ENCODE measurements at regions not wholly inside any gene's neighbourhood (a gene's known extent, or its start where the extent isn't known, plus 50 kb on each side); places are given as distances from the start of the nearest gene placed in this dataset.

DNA sequence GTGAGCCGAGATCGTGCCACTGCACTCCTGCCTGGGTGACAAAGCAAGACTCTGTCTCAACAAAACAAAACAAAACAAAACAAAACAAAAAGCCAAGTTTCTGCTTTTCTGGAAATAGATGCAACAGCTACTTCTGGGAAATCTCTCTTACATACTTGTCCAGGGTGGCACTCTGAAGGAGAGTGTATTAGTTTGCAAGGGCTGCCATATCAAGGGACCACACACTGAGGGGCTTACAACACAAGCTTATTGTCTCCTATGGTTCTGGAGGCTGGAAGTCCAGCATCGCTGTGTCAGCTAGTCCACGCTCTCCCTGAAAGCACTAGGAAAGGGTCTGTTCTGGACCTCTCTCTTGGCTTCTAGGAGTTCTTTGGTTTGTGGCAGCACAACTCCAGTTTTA lies 277.9 kb upstream of the WWC1 start:
- no peak for DNase-seq

DNA sequence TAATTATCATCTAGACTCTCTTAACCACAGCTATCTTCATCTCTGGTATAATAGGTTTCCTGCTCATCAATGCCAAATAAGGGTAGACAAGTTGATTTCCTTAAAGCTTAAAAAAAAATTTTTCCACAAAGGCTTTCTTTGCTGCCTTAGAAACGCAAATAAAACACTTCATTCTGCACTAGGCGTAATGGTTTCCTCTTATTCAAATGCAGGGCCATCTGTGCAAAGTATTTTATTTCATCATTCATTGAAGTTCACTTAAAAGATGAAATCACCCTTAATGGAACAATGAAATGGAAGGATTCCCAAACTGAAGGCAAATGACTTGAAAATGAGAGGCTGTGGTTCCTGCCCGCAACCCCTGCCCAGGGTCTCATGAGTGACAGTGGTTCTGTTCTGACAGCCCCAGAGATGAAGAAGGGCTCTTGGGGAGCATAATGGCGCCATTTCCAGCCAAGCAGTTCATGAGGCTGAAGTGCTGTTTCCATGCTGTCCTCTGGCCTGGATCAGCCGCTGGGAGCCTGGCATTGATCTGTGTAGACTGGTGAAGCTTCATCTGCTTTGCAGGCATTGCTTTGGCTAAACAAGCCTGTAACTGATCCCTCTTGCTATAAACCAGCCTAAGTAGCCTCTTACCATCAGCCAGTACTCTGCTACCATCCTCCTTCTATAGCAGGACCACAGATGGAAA lies 276.9 kb upstream of the WWC1 start:
- no peak for DNase-seq

DNA sequence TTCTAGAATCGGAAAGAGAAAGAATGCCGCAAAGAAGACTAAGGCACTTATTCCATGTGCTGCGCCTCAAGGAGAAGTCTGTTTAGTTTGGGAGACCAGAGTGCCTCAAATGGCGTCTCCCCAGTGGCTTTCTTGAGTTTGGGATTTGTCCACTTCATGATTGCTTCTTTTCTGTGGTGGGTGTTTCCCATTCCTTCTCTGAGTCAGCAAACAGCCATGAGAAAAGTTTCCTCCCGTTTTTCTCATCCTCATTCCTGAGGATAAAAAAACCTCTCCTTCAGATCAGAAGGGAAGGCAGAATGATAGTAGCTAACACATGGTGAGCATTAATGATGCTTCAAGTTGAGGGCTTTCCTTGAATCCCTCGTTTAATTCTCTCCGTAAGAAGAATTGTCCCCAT lies 275.9 kb upstream of the WWC1 start:
- DNase-seq = no peak

DNA sequence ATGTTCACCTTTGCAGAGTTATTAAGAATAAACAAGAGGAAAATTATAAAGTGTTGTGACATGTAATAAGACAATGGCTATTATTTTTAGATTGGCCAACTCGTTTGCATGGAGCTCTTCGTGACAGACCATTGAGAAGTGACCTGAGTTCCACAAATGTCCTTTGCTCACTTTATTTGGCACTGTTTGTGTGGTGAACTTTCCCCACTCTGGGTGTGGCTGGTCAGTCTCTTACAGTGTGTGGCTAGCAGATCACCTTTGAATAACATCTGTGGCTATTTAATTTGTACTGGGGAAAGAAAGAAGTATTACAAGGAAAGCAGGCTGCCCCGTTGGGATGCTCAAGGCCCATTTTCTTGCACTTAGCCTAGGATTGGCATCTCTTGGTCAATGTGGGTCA lies 274.1 kb upstream of the WWC1 start:
- no peak for DNase-seq

DNA sequence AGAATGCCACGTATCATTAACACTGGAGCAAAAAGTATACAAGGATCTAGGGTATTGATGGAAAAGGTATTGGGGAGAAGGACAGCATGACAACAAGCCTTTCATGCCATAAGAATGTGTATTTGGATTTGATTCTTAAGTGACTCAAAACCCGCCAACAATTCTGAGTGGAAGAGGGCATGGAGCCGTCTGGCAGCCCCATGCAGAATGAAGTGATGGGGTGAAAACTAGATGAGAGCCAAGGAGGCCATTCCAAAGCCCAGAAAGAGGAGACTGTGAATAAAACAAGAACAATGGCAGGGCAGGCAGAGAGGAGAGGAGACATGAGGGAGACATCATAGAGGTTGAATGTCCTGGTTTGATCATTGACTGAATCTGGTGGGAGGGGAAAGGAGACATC lies 272.3 kb upstream of the WWC1 start:
- no peak for DNase-seq

DNA sequence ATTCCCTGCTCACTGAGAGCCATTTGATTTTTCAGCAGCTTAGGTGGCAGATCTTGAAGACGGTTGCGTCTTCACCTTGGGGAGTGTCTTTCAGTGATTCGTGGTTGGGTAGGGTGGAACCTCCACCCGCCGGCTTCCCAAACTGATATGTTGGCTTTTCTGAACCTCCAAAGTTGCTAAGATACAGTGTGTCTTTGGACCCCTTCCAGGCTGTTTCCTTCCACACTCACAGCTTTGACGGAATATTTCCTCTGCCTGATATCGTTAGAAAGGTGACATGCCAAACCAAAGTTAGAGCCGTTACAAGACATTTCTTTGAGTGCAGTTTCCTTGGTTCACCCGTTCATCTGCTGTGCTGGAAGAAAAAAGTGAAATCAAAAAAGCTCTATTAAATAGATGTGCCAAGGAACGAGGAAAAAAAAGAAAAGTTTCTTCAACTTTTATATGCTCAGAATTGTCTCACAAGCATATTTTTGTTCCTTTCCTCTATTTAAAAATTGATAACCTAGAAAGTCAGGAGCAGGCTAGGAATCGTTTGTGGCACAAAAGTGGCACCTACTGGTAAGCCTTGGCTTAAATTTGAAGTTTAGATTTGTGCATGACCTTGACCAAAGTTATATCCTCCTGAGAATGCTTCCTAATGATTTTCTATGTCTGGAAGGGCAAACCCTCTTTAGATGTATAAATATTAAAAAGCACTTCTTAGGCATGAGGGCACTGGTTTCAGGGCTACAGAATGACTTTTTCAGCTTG lies 270.7 kb upstream of the WWC1 start:
- DNase-seq = no peak

DNA sequence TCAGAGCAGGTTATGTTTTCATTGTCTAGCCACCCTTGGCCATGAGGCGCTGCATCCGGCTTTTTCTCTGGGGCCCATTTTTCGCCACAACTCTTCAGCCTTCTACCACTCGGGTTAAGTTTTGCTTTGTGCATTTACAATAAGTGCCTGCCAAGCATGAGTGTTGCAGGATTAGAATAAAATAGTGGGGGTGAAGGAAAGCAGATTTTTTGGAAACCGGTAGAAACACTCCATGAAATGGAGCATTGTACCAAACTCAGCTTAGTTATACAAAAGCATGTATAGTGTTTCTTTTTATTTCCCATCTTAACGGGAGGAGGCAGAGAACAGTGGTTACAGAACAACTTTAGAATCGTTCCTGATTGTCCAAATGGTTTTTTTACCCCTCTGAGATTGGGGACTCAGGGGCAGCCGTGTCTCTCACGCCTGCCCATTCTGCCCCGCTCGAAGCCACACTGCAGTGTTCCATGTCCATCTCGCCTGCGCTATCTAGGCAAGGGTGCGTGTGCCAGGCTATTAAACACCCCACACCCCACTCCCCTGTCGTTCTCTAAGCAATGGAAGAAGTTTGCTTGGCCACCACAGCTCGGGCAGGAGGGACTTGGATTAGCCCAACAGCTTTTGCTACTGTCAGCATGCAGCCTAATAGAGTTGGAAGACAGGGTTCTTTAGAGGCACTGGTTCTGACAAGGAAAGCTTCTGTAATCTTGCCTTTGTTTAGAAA lies 268.8 kb upstream of the WWC1 start:
- no peak for DNase-seq

DNA sequence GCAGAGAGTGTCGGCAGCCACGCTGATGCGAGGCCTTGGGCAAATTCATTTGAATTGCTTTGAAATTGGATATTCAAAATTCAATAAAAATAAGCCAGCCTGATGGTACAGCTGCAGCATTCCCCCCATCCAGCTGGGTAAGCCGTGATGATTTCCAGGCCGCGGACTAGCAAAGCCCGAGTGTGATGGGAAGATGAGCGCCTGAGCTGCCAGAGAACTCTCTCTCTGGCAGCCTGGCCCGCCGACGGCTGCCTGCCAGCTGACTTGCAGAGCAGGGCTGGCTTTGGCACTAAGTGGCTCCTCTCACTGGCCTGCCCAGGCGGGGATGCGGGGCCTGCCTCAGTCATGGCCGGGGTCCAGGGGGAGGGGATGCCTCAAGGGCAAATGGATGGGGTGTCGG lies 268.3 kb upstream of the WWC1 start:
- no peak for DNase-seq

DNA sequence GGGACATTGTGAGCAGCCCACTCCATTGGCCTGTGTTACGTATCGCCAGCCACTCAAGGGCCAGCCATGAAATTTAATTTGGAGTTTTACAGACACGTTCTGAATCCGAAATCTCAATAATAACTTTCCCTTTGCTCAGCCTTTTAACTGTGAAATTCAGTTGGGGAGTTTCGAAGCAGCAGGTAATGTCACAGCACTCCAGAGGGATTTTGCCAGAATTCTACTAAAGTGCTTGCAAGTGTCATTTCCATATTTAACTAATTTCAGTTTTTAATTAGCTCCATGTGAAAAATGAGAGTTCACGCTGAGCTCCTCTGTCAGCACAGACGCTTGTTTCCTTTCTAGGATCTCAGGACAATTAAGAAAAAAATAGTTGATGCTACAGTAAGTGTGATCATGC lies 267.1 kb upstream of the WWC1 start:
- no peak for DNase-seq

DNA sequence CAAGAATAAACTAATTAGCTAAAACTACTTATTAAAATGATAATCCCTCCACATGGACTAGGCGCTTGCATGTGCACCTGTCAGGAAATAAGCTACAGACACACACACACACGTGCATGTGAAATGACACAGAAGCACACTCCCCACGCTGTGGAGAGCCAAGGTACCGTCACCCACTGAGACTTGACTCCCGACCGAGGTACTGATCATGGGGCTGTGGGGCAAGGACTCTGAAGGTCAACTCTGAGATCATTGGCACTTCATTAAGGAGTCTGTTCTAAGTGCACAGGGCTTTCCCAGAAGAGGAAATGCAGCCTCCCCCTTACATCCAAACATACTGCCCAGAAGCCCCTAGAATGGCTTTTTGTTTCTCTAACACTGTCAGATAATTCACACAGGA lies 264.4 kb upstream of the WWC1 start:
- no peak for DNase-seq

DNA sequence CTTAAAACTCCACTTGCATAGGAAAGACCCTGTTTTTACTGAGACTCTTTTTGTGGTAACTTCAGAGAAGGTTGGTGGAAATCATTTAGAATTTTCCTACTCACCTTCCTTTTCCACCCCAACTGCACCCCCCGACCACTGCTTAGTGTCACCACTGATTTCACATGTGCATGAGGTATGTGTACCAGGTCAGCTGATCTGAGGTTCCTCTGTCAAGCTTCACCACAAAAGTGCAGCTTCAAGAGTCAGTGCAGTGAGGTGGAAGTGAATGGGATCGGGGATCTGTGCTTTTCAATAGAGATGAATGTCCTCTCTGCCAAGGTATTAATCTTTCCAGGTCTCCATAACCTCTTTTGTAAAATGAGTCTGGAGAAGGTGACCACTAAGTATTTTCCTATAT lies 260.5 kb upstream of the WWC1 start:
- no peak for DNase-seq

DNA sequence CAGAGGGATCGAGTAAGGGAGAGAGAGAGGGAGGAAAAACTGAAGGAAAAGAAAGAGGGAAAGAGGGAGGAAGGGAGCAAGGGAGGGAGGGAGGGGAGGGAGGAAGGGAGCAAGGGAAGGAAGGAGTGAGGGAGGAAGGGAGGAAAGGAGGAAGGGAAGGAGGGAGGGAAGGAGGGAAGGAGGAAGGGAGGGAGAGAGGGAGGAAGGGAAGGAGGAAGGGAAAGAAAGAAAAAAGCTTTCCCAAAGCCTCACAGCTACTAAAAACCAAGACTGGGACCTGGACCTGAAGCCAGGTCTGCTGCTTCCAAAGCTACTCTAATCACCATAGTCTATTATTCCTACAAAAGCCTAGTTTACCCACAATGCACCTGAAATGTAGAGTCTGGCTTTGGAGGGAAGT lies 259.8 kb upstream of the WWC1 start:
- no peak for DNase-seq

DNA sequence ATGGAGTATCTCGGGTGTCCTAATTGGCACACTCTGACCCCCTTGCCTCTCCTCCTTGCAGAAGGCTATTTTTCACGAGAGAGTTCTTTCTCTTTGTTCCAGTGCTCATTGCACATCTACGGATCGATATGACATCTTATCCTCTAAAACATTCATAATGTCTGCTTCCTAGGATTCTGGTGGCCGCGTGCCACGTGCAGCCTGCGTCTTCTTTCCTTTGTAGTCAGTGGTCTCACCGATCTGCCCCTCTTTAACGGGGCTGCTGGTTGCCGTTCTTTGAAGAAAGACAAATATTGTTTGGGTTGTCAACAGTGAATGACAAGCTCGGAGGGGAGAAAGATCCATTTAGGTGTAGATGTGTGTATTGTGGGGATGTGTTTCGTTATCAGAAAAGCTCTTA lies 252.4 kb upstream of the WWC1 start:
- DNase-seq = no peak

DNA sequence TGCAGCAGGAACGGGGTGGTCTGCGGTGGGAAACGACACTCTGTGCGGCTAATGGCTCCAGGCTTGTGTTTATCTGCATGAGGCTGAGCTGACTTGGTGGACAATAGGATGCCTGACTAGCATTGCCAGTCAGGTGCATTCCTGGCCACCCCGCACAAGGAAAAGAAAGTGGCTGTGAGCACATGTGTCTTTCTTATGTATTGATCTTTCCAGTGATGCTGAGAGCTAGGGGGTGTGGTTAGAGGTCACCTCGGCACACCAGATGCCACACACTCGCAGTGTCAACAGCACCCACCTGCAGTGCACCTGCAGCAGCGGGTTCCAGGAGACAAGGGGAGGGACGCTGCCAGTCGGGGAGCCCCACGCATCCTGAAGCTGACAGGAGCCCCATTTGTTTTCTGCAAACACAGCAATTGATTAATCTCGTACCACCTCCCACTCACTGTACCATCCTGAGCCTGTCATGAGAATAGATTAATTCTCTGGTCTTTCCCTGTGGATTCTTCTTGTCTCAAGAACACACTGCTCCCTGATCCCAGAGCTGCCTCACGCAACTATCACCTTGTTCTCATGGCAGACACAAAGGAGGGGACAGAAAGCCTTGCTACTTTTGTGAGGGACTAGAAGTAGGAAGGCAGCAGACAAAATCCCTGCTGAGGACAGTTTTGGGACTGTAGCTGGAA lies 251.7 kb upstream of the WWC1 start:
- no peak for DNase-seq

DNA sequence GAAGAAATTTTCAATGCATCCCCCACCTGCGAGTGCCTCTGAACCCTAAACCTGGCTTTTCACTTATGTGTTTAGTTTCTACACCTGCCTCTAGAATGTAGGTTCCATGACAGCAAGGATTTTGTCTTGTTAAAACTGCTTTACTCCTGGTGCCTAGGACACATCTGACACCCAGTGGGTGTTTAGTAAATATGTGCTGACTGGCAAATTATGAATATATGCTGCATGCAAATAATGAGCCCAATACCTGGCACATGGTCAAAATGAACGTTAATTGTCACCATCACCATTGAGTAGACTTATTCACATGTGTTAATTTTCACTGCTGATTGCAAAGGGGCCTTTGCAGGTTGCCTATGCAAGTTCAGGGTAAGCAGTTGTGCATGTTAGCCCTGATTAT lies 249.9 kb upstream of the WWC1 start:
- no peak for DNase-seq

DNA sequence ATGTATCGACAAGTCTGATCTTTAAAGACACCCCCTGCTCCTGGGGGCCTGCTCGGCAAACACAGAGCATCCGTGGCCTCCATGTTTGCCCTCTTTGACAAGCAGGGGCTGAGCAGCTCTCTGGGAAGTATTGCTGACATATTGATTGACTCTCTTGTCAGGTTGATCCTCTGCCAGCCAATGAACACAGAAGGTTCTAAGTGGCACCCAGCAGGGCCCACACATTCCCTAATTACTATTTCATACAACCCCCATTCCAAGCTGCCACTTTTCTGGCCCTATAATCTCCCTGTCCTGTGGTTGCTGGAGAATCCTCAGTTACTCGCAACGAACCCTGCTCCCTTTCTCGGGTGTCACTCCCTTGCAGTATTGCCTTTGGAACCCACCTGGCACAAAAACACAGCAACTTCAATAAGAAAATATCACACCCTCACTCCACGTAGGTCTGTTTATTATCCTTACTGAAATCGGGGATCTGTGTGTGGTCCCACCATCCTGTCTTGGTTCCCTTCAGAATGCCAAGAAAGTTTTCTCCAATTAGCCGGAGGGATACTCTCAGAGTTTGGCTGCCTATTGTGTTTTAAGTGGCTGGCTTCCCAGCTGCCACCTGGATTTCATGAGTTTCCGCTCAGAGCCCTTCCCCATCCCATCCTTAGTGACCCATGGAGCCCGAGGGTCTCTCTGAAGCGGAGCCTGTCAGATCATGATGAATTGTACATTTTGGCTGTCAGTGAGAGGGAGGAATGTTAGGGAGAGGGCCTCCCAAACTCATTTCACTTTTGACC lies 249.0 kb upstream of the WWC1 start:
- no peak for DNase-seq

DNA sequence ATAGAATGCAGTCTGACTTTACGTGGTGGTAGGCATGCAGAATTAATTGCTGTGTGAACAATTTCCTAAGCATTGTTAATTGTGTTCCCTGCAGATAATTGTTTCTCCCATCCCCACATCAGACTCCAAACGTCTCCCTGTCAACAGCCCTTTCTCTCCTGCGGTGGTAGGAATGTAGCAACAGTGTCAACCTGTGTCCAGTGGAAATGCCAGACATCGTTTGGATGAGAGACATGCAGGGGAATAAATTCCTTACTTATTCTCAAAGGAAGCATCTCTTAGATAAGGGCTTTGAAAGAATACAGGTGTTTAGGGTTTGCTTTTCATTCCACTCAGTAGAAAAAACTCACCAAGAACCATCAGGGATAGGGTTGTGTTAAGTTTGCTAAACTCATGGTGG lies 245.3 kb upstream of the WWC1 start:
- DNase-seq = no peak

DNA sequence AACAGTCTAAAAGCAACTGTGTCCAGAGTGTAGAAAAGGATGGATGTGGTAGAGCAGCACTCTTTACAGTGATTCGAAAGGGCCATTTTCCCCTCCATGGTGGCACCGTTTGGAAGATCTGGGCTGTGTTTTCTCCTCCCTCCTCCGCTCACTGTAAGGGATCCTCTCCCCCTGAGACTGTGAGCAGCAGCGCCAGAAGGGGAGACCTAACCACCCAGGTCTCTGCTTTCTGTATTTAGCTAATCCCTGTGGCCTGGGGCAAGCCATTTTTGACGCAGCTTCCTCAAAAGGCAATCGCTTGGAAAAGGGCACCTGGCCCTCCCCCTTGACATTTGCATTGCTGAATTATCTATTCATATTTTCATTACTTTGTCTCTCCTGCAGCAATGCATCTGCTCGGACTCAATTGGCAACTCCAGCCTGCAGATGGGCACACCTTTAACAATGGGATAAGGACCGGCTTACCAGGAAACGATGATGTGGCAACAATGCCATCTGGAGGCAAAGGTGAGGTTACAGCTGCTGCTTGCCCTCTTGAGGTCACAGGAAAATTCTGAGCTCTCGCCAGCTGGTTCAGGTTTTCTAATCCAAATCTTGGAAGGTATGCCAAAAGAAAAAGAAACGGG lies 244.3 kb upstream of the WWC1 start:
- no peak for DNase-seq

DNA sequence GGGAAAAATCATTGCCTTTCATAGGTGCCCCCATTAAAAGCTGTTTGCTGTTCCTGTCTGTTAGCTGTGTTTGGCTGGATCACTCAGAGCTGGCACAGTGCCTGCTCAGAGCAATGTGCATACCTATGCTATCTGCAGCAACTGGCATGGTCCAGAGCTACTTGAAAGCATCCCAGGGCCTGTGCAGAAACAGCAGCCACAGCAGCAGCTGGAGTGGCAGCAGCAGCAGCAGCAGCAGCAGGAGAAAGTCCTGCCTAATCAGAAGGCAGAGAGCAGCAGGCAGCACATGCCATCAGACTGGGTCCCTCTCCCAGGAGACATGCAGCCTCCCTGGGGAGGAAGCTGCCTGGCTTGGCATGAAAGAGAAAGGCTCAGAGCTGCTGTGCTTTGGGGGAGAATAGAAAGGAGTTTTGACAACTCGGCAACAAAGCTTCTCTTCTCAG lies 243.8 kb upstream of the WWC1 start:
- DNase-seq = no peak

DNA sequence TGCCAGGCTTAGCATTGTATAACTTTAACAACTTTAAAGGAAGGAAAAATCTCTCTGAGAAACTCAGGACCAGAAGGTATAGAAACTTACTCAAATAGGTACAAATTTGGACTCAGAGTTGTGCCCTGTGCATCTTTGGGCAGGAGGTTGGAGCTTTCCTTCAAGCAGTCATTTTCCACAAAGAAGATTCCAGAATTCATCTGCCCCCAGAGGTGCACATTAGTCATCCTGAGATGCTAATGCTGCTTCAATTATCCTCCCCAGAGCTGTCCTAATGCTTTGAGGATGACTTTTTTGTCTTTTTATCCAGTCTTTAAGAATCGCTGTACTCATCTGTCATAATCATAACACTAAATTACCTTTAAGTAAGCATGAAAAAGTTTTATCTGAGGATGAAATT lies 243.0 kb upstream of the WWC1 start:
- DNase-seq = no peak

DNA sequence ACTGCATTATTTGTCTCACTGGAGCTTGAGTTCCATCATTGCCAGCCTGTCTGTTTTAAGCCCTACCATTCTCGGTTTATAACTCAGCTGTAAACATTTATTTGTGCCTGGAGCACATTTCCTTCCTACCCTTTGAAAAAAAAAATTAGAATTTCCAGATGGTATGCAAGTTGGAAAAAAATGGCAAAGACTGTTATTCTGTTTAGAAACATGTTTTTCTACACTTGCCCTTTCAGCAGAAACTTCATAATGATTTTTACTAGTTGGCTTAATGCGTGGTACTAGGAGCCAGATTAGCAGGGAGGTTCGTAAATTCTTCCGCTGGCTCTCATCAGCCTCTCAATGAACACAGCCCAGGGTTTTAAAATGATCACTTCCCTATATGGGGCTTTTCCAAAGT lies 238.8 kb upstream of the WWC1 start:
- DNase-seq = no peak

DNA sequence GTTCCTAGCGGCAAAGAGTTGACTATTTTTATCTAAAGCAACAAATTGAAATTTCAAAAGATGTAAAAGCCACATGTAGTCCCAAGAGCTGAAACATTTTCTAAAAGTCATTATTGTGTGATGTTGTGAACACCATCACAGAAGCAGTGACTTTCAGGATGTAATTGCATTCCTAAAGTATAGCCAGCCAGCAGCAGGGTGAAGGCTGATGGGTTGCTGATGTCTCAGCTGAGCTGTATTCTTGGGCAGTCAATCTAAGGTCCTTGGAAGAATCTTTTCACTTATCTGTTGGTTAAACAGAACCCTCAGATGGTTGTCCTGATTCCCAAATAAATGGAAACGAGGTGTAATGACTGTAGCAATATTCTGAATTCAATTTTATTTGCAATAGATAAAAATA lies 237.4 kb upstream of the WWC1 start:
- DNase-seq = no peak

Measured in SIG-M5 (cell line).